HG02885 (cell line): ENCODE measurements at regions not wholly inside any gene's neighbourhood (a gene's known extent, or its start where the extent isn't known, plus 50 kb on each side); places are given as distances from the start of the nearest gene placed in this dataset.
A peak's percentile ranks its signal among the peaks of the same experiment; 100 is the strongest.
"Not testable (repeated sequence)": the region's sequence is repeated elsewhere in the genome, so short reads cannot be mapped to it uniquely, and the experiment has no call there.

ENCODE experiments used
- ATAC-seq: cut with Tn5 transposase; IDR thresholded peaks from one replicate; pipeline ENCODE4 v1.9.1; 2021; ENCODE audit warnings: mild to moderate bottlenecking; ENCODE audit not compliant: unreplicated experiment, poor library complexity

- peak; percentile 64 for ATAC-seq
Measured at GRCh38 chr12:31832740-31833729, 104.2 kb upstream of the AMN1 start.

DNA sequence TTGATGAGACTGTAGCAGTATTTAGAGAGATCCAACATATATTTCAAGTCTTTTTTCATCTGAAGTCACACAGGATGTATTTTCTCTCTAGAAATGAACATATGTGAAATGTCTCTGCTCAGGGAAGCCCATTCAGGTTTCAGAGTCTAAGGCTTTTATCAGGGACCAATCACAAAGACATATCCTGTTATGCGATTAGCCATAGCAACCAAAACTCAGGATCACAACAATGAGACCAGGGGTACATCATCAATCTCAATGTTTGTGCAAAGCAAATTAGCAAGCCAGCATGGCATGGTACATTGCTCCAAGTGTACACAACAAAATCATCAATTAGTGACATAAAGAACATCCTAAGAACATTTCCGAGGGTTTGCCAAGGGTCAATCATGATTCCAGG is 99.2 kb upstream of the AMN1 start:
- no peak for ATAC-seq

DNA sequence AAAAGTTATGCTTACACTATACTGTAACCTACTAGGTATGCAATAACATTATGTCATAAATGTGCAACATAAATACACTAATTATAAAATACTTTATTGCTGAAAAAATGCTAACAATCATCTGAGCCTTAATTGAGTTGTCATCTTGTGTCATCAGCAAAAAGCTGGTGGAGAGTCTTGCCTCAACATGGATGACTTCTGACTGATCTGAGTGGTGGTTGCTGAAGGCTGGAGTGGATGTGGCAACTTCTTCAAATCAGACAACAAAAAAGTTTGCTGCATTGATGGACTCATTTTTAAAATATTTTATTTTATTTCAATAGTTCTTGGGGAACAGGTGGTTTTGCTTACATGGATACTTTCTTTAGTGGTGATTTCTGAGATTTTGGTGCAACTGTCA is 93.9 kb upstream of the AMN1 start:
- no peak for ATAC-seq

- ATAC-seq, result no peak
Measured at GRCh38 chr12:31821484-31821883, 92.7 kb upstream of the AMN1 start.

DNA sequence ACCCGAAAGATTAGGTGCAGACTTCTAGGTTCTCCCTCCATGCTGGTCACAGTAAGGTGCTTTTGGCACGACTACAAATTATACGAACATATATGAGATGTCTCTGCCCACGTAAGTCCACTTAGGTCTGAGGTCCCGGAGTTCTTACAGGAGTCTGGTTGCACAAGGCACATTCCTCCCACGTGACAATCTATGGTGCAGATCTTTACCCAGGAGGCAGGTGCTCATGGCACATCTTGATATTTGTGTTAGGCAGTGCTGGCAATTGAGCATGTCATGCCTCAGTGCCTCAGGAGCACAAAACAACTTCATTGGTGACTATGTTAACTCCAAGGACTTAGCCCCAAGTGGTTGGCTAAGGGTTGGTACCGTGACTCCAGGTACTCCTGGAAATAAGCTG is 92.0 kb upstream of the AMN1 start:
- ATAC-seq, result no peak

GRCh38 chr12:31819427-31819826 is 90.6 kb upstream of the AMN1 start:
- ATAC-seq, result no peak

- no peak for ATAC-seq
Measured at GRCh38 chr12:31818623-31819268, 89.9 kb upstream of the AMN1 start.

DNA sequence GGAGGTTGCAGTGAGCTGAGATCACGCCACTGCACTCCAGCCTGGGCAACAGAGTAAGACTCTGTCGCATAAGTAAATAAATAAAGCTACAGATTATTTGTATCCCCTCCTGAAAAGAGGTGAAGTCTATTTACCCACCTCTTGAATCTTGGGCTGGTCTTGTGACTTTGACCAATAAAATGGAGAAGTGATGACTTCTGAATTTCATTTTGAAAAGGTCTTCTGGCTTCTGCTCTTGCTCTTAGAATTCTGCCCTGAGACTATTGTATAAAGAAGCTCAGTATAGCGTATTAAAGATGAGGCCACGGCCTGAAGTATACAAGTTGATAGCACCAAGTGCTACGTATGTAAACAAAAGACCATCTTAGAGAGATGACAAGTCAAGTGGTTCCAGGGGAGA is 88.3 kb upstream of the AMN1 start:
- ATAC-seq, result no peak

DNA sequence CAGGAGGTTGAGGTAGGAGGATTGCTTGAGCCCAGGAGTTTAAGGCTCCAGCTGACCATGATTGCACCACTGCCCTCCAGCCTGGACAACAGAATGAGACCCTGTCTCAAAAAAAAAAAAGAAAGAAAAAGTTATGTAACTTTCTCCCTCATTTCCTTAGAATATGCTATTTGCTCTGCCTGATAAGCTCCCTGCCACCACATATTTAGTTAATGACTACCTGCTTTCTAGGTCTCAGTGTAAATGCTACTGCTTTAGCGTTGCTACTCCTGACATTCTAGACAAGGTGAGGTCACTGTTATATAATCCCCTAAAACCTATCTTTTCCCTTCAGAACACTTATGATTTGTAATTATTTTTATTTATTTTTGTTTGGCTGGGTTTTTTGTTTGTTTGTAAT is 86.3 kb upstream of the AMN1 start:
- ATAC-seq, result no peak

DNA sequence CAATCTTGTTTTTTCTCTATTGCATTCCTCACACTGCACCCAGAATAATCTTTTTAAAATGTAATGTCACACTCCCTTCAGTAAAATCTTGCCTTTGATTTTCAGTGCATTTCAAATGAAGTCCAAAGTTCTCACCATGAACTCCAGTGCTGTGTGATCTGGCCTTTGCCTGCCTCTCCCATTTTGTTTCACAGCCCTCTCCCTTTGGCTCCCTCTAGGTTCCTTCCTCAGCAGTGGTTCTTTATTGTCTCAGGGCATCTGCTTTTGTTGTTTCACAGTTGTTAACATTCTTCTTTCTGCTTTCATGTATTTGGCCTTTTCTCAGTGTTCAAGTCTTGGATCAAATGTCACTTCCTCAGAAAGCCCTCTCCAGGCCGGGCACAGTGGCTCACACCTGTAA is 84.5 kb upstream of the AMN1 start:
- no peak for ATAC-seq

DNA sequence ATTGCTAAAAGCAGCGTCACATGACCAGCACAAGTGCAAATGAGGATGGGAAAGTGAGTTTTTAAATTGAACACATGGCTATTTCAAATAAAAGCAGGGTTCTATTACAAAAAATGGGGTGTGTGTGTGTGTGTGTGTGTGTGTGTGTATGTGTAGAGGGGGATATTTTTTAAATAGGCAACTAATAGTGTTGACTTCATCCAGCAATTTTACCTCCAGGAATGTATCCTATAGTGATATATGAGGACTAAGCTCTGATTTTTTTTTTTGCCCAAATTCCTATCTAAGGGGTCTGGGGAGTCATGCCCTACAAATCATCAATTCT is 78.9 kb upstream of the AMN1 start:
- ATAC-seq, result peak; percentile 20

GRCh38 chr12:31807081-31807772 is 78.4 kb upstream of the AMN1 start:
- ATAC-seq, result not testable (repeated sequence)

GRCh38 chr12:31805681-31806080 is 76.9 kb upstream of the AMN1 start:
- not testable (repeated sequence) for ATAC-seq

GRCh38 chr12:31804707-31805106 is 75.9 kb upstream of the AMN1 start:
- ATAC-seq, result not testable (repeated sequence)

DNA sequence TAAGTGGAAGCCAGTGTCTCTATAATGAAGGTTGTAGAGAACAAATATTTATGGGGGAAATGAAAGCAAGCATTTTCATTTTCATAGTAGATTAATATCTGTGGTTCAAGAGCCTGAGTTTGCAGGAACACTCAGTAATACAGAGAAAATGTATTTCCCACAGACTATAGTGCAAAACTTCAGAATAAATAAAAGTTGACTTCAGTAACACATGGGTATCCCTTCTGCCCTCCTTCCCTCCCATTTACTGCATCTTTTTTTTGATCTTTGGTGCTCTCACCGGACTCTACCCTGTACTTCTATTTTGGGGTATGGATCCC is 75.3 kb upstream of the AMN1 start:
- ATAC-seq, result peak; percentile 54

GRCh38 chr12:31803306-31804184 is 74.7 kb upstream of the AMN1 start:
- no peak for ATAC-seq

DNA sequence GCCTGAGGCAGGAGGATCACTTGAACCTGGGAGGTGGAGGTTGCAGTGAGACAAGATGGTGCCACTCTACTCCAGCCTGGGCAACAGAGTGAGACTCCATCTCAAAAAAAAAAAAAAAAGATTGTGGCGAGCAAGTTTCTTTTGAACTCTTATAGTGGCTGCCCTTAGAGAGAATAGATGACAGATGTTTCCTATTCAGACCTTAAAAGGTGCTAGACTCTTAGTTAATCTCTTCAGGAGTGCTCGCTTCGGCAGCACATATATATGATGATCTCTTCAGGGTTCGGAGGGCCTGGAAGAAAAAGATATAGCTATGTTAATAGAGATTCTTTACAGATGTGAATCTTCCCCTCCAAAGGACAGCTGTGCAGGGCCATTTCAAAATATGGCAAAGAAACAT is 73.1 kb upstream of the AMN1 start:
- ATAC-seq, result no peak

DNA sequence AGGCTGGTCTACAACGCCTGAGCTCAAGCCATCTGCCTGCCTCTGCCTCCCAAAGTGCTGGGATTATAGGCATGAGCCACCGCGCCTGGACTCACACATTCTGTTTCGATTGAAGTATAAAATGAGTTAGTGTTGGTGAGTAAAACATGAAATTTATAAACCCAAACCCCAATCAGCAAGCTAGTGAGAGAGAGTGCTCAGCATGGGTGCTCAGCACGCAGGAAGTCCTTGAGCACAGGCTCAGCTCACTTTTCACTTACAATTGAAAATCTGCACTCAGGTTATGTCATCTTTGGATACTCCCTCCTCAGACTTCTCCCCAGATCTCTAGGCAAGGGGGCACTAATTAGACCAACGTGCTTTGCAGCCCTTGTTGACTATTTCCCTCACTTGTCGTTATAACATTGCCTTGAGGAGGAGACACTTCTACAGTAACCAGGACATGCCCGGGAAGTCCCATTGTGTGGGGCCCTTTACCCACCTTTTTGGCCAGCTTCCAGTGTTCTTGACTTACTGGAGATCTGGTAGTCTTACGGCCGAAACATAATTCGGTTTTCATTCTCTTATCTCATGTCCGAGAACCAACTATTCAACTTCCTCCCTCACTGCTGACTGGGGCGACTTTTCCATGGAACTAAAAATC is 68.5 kb upstream of the AMN1 start:
- no peak for ATAC-seq

DNA sequence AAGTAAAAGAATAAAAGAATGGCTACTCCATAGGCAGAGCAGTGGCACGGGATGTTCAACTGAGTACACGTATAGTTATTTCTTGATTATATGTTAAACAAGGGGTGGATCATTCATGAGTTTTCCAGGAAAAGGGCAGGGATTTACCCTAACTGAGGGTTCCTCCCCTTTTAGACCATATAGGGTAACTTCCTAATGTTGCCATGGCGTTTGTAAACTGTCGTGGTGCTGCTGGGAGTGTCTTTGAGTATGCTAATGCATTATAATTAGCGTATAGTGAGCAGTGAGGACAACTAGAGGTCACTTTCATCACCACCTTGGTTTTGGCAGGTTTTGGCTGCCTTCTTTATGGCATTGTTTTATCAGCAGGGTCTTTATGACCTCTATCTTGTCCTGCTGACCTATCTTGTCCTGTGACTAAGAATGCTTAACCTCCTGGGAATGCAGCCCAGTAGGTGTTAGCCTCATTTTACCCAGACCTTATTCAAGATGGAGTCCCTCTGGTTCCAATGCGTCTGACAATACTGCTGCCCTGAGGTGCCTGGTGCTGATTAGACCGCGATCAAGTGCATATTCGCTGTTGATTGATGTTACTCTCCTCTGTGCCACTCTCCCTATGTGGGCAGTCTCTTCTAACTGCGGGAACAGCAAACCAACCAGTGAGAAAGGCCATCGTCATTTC is 67.6 kb upstream of the AMN1 start:
- no peak for ATAC-seq
